ENCODE measurements at regions not wholly inside any gene's neighbourhood (a gene's known extent, or its start where the extent isn't known, plus 50 kb on each side); places are given as distances from the start of the nearest gene placed in this dataset.
A peak's percentile ranks its signal among the peaks of the same experiment; 100 is the strongest.

DNA sequence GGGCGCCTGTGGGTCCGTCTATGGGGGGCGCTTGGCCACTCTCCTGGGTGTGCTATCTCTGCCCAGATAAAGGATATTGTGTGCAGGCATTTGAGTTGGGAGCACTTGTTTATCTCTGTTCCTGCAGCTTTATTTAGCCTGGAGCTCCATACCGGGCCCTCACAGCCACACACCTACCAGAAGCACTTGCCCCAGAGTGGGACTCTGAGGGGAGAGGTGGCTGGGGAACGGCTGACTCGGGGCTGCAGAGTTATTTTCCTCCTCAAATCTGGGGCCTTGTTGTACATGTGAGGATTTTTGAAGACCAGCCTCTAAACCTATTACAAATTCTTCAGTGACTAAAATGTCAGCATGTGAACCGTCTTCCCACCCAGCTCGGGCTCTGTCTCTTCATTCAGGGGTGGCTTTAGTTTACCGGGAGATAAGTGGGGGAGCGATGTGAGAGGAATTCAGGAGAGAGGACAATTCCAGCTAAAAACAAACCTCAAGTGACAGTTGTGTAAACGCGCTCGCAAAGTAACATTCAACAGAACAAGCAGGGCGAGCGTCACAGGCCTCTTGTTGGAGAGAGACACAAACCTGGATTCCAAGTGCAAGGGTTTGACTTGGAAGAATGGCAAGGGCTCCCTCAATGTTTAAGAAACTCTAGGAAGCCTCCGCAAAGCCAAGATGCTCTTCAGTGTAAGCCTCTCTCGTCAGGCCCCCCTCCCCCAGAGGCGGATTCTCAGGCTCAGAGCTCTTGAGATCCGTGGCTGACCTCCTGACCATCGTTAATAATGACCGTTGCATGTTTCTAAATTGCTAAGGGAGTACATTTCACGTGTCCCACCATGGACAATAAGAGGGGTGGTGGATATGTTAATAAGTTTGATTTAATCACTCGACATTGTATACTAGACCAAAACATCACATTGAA, 548.9 kb downstream of the QKI start:
- no peak for TF ChIP-seq EP300 (IDR thresholded peaks at IDR 0.05; ENCODE audit: low read depth)
- TF ChIP-seq POLR2A (IDR thresholded peaks at IDR 0.05) = no peak
- TF ChIP-seq, protein P1, sequence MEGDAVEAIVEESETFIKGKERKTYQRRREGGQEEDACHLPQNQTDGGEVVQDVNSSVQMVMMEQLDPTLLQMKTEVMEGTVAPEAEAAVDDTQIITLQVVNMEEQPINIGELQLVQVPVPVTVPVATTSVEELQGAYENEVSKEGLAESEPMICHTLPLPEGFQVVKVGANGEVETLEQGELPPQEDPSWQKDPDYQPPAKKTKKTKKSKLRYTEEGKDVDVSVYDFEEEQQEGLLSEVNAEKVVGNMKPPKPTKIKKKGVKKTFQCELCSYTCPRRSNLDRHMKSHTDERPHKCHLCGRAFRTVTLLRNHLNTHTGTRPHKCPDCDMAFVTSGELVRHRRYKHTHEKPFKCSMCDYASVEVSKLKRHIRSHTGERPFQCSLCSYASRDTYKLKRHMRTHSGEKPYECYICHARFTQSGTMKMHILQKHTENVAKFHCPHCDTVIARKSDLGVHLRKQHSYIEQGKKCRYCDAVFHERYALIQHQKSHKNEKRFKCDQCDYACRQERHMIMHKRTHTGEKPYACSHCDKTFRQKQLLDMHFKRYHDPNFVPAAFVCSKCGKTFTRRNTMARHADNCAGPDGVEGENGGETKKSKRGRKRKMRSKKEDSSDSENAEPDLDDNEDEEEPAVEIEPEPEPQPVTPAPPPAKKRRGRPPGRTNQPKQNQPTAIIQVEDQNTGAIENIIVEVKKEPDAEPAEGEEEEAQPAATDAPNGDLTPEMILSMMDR (IDR thresholded peaks at IDR 0.05) = no peak
- no peak for TF ChIP-seq POLR2AphosphoS5 (IDR thresholded peaks at IDR 0.05)
- H3K9me3 ChIP-seq = no peaks in the 10 kb centered on the region
- intact Hi-C loops (cut with DNase I; ENCODE audit: low total_unique reads) (loop anchor here (10.0 kb wide), 1 partner anchor 549 kb away; the partner anchor contains the start of gene QKI), in situ Hi-C loops (cut with MboI; ENCODE audit: low pct_ligation_motif_present in 1 of 4, low pct_unique_long_range_greater_than_20kb in 1 of 4, low sequenced_read_pairs in 3 of 4) (loop anchor here in 1 of 4 donors (25.0 kb wide), 1 partner anchor 526 kb away; no protein-coding TSS in a partner anchor)
- H3K27me3 ChIP-seq = no peaks in the 10 kb centered on the region
- H3K4me1 ChIP-seq = peaks cover 0 to 5% (median 0%) of the 10 kb centered on the region in 4 donors
- WGBS, 2 donors (ENCODE audit: low coverage in 1 of 2) = 74 to 82% methylated on average over 13 to 23 of the region's 23 CpGs
- H3K4me3 ChIP-seq = no peak overlapping the region
- DNase-seq = no peak
- H3K27ac ChIP-seq = peak overlapping the region in 2 of 4 donors; percentile 9 to 58
- H3K36me3 ChIP-seq = no peaks in the 10 kb centered on the region

DNA sequence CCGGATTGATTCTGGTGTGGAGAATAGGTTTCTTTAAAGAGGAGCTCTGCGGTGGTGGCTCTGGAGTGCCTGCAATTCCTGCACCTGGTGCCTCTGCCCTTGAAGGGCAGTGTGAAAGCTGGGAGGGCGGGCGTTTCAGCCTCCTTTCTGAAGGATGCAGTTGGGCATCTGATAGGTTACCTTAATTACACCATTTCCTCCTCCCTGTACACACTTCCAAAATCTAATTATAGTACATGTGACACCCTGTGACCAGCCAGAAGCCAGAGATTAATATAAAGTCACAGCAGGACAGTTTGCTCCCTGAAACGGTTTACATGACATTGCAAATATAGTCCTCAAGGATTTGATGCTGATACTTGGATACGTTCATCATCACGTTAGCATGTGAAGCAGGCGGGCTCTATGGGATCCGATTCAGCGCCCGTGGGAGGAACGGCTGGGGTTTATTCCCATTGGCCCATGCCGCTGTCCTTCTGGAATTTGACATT, 548.2 kb downstream of the QKI start:
- peaks cover 0 to 5% (median 0%) of the 10 kb centered on the region in 4 donors for H3K4me1 ChIP-seq
- H3K27me3 ChIP-seq = no peaks in the 10 kb centered on the region
- H3K4me3 ChIP-seq = no peak overlapping the region
- TF ChIP-seq, protein P1 (IDR thresholded peaks at IDR 0.05) = no peak
- TF ChIP-seq EP300 (IDR thresholded peaks at IDR 0.05; ENCODE audit: low read depth) (no peak), POLR2AphosphoS5 (IDR thresholded peaks at IDR 0.05) (no peak), POLR2A (IDR thresholded peaks at IDR 0.05) (no peak)
- 94% methylated on average over 13 of the region's 13 CpGs; no CpG with 5 or more reads in 1 of the 2 donors for WGBS, 2 donors (ENCODE audit: low coverage in 1 of 2)
- no peak for DNase-seq
- no peaks in the 10 kb centered on the region for H3K9me3 ChIP-seq
- intact Hi-C loops (cut with DNase I; ENCODE audit: low total_unique reads) = loop anchor here (10.0 kb wide), 1 partner anchor 548 kb away; the partner anchor contains the start of gene QKI
- peak overlapping the region in 1 of 4 donors; percentile 58 for H3K27ac ChIP-seq
- in situ Hi-C loops (cut with MboI; ENCODE audit: low pct_ligation_motif_present in 1 of 4, low pct_unique_long_range_greater_than_20kb in 1 of 4, low sequenced_read_pairs in 3 of 4) = loop anchor here in 1 of 4 donors (25.0 kb wide), 1 partner anchor 525 kb away; no protein-coding TSS in a partner anchor
- no peaks in the 10 kb centered on the region for H3K36me3 ChIP-seq

DNA sequence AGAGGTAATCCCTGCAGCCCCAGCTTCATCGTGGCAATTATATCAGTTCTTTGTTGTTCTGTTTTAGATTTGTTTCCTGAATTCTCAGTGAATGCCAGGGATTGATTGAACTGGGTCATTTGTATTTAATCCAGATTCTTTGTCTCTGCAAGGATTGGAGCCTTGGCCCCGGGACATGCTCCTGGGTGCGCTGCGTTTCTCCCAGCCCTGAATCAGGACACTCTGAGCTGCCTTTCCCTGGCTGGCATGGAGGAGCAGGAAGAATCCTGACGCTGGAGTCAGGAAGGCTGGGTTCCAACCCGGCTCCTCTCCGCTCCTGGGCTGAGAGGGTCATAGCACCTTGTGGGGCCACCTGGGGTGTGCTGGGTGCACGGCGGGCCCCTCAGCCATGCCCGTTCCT, 545.6 kb downstream of the QKI start:
- Histone ChIP-seq H3K27ac (no peak overlapping the region), H3K4me3 (no peak overlapping the region), H3K4me1 (peaks cover 0 to 4% (median 0%) of the 10 kb centered on the region in 4 donors), H3K36me3 (no peaks in the 10 kb centered on the region), H3K9me3 (no peaks in the 10 kb centered on the region), H3K27me3 (no peaks in the 10 kb centered on the region)
- DNase-seq = no peak
- in situ Hi-C loops (cut with MboI; ENCODE audit: low pct_ligation_motif_present in 1 of 4, low pct_unique_long_range_greater_than_20kb in 1 of 4, low sequenced_read_pairs in 3 of 4) = loop anchor here in 1 of 4 donors (25.0 kb wide), 1 partner anchor 523 kb away; no protein-coding TSS in a partner anchor
- intact Hi-C loops (cut with DNase I; ENCODE audit: low total_unique reads) = loop anchor here (10.0 kb wide), 1 partner anchor 545 kb away; the partner anchor contains the start of gene QKI
- TF ChIP-seq POLR2AphosphoS5 (IDR thresholded peaks at IDR 0.05) (no peak), POLR2A (IDR thresholded peaks at IDR 0.05) (no peak), EP300 (IDR thresholded peaks at IDR 0.05; ENCODE audit: low read depth) (no peak)
- TF ChIP-seq, protein P1 (IDR thresholded peaks at IDR 0.05) = no peak
- WGBS, 2 donors (ENCODE audit: low coverage in 1 of 2) = 77 to 84% methylated on average over 4 to 10 of the region's 10 CpGs

DNA sequence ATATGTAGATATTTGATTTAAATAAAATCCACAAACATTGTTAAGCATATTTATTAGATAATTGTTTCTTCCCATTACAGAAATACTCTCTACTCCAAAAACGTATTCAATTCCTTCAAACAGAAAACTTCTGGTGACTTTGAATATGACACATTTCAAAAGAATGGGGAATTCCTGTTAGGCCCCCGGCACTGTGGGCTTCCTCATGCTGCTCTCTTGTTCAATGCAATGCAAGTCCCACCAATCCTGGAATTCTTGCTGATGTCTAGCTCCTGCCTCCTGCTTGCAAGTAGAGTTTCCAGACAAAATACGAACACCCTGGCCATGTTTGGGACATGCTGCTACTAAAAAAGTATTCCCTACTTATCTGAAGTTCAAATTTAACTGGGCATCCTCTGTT, 544.1 kb downstream of the QKI start:
- H3K27me3 ChIP-seq = no peaks in the 10 kb centered on the region
- in situ Hi-C loops (cut with MboI; ENCODE audit: low pct_ligation_motif_present in 1 of 4, low pct_unique_long_range_greater_than_20kb in 1 of 4, low sequenced_read_pairs in 3 of 4) = loop anchor here (5.0 to 25.0 kb wide), 4 partner anchors 521 to 534 kb away; no protein-coding TSS in a partner anchor
- no peak for DNase-seq
- WGBS, 2 donors (ENCODE audit: low coverage in 1 of 2) = 58 to 68% methylated on average over 3 of the region's 3 CpGs
- H3K4me1 ChIP-seq = peaks cover 0 to 4% (median 0%) of the 10 kb centered on the region in 4 donors
- TF ChIP-seq, protein P1 (IDR thresholded peaks at IDR 0.05) = no peak
- no peak overlapping the region for H3K27ac ChIP-seq
- no peaks in the 10 kb centered on the region for H3K9me3 ChIP-seq
- no peak overlapping the region for H3K4me3 ChIP-seq
- H3K36me3 ChIP-seq = no peaks in the 10 kb centered on the region
- intact Hi-C loops (cut with DNase I; ENCODE audit: low total_unique reads) = no loop called here
